ENCODE measurements at regions not wholly inside any gene's neighbourhood (a gene's known extent, or its start where the extent isn't known, plus 50 kb on each side); places are given as distances from the start of the nearest gene placed in this dataset.
"Not testable (repeated sequence)": the region's sequence is repeated elsewhere in the genome, so short reads cannot be mapped to it uniquely, and the experiment has no call there.

GRCh38 chr5:34096033-34096432 is 53.0 kb upstream of the C1QTNF3 start:
- H3K4me3 ChIP-seq (ENCODE audit: low read depth in 1 of 2, low read length in 2 of 2); H3K36me3 ChIP-seq (ENCODE audit: control insufficient read depth in 1 of 2, insufficient read depth in 2 of 2, low read length in 2 of 2); H3K4me1 ChIP-seq (ENCODE audit: control insufficient read depth in 1 of 2, insufficient read depth in 2 of 2, low read length in 2 of 2); H3K9me3 ChIP-seq (ENCODE audit: control insufficient read depth in 1 of 2, low read length in 2 of 2); H3K27ac ChIP-seq (ENCODE audit: low read length); H3K27me3 ChIP-seq (ENCODE audit: low read depth, low read length): not testable (repeated sequence)

GRCh38 chr5:34099891-34100290 is 56.9 kb upstream of the C1QTNF3 start:
- H3K4me1 ChIP-seq (ENCODE audit: control insufficient read depth in 1 of 2, insufficient read depth in 2 of 2, low read length in 2 of 2); H3K36me3 ChIP-seq (ENCODE audit: control insufficient read depth in 1 of 2, insufficient read depth in 2 of 2, low read length in 2 of 2); H3K4me3 ChIP-seq (ENCODE audit: low read depth in 1 of 2, low read length in 2 of 2); H3K27me3 ChIP-seq (ENCODE audit: low read depth, low read length); H3K27ac ChIP-seq (ENCODE audit: low read length); H3K9me3 ChIP-seq (ENCODE audit: control insufficient read depth in 1 of 2, low read length in 2 of 2): not testable (repeated sequence)

DNA sequence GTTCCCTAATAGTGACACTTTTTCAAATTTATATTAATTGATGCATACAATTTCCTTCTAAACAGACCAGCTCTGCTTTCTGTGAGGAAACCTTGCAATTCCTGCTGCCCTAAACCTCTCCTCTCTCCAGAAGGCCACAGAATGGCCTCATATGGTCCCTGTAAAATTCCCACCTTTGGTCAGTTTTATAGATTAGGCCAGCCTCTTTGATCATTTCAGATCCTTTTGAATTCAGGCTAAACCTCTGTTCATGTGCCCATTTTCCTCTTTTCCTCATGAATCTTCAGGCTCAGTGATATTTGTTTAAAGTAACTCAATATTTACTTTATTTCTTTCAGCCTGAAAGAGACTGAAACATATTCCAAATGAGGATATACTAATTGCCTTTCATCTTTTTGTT is 58.6 kb upstream of the C1QTNF3 start:
- not testable (repeated sequence) for H3K4me1 ChIP-seq (ENCODE audit: control insufficient read depth in 1 of 2, insufficient read depth in 2 of 2, low read length in 2 of 2); H3K4me3 ChIP-seq (ENCODE audit: low read depth in 1 of 2, low read length in 2 of 2); H3K27ac ChIP-seq (ENCODE audit: low read length); H3K9me3 ChIP-seq (ENCODE audit: control insufficient read depth in 1 of 2, low read length in 2 of 2); H3K27me3 ChIP-seq (ENCODE audit: low read depth, low read length); H3K36me3 ChIP-seq (ENCODE audit: control insufficient read depth in 1 of 2, insufficient read depth in 2 of 2, low read length in 2 of 2)

DNA sequence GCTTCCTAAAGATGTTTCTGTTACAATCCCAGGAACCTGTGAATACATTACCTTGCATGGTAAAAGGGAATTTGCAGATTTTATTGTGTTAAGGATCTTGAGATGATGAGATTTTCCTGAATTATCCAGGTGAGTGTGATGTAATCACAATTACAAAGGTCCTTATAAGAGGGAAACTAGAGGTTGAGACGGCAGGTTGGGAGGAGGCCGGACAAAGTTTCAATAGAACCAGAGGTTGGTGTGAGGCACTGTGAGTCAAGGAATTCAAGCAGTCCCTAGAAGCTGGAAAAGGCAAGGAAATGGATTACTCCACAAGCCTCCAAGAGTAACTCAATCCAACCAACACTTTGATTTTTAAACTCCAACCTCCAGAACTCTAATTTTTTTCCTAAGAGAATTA is 65.9 kb upstream of the C1QTNF3 start:
- H3K4me1 ChIP-seq (ENCODE audit: control insufficient read depth in 1 of 2, insufficient read depth in 2 of 2, low read length in 2 of 2); H3K27me3 ChIP-seq (ENCODE audit: low read depth, low read length); H3K4me3 ChIP-seq (ENCODE audit: low read depth in 1 of 2, low read length in 2 of 2); H3K9me3 ChIP-seq (ENCODE audit: control insufficient read depth in 1 of 2, low read length in 2 of 2); H3K27ac ChIP-seq (ENCODE audit: low read length); H3K36me3 ChIP-seq (ENCODE audit: control insufficient read depth in 1 of 2, insufficient read depth in 2 of 2, low read length in 2 of 2): not testable (repeated sequence)

DNA sequence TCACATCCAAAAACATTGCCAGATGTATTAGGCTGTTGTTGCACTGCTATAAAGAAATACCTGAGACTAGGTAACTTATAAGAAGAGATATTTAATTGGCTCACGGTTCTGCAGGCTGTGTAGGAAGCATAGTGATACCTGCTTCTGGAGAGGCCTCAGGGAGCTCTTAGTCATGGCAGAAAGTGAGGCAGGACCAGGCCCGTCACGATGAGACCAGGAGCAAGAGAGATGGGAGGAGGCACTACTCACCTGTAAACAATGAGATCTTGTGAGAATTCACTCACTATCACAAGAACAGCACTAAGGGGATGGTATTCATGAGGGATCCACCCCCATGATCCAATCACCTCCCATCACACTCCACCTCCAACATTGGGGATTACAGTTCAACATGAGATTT is 81.3 kb upstream of the C1QTNF3 start:
- H3K27ac ChIP-seq (ENCODE audit: low read length); H3K4me1 ChIP-seq (ENCODE audit: control insufficient read depth in 1 of 2, insufficient read depth in 2 of 2, low read length in 2 of 2); H3K27me3 ChIP-seq (ENCODE audit: low read depth, low read length); H3K9me3 ChIP-seq (ENCODE audit: control insufficient read depth in 1 of 2, low read length in 2 of 2); H3K36me3 ChIP-seq (ENCODE audit: control insufficient read depth in 1 of 2, insufficient read depth in 2 of 2, low read length in 2 of 2); H3K4me3 ChIP-seq (ENCODE audit: low read depth in 1 of 2, low read length in 2 of 2): not testable (repeated sequence)

DNA sequence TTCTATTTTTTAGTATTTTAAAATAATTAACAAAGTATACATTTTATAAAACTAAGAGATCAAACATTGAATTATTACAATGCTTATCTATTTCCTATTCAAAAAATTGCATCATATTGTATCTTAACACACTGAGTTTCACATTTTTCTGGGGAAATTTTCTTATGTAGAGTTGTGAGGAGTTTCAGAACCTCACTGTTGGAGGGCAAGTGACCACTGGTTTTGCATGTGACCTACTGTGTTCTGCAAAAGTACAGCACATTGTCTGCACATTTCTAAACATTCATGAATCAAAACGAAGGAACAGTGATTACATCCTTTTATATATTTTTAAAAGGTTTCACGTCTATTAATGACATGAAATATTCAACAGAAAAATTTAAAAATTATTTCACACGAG is 82.3 kb upstream of the C1QTNF3 start:
- not testable (repeated sequence) for H3K4me3 ChIP-seq (ENCODE audit: low read depth in 1 of 2, low read length in 2 of 2); H3K4me1 ChIP-seq (ENCODE audit: control insufficient read depth in 1 of 2, insufficient read depth in 2 of 2, low read length in 2 of 2); H3K9me3 ChIP-seq (ENCODE audit: control insufficient read depth in 1 of 2, low read length in 2 of 2); H3K27ac ChIP-seq (ENCODE audit: low read length); H3K36me3 ChIP-seq (ENCODE audit: control insufficient read depth in 1 of 2, insufficient read depth in 2 of 2, low read length in 2 of 2); H3K27me3 ChIP-seq (ENCODE audit: low read depth, low read length)

- H3K36me3 ChIP-seq (ENCODE audit: control insufficient read depth in 1 of 2, insufficient read depth in 2 of 2, low read length in 2 of 2); H3K4me1 ChIP-seq (ENCODE audit: control insufficient read depth in 1 of 2, insufficient read depth in 2 of 2, low read length in 2 of 2); H3K4me3 ChIP-seq (ENCODE audit: low read depth in 1 of 2, low read length in 2 of 2); H3K27me3 ChIP-seq (ENCODE audit: low read depth, low read length); H3K9me3 ChIP-seq (ENCODE audit: control insufficient read depth in 1 of 2, low read length in 2 of 2); H3K27ac ChIP-seq (ENCODE audit: low read length): not testable (repeated sequence)
These were observed 83.7 kb upstream of the C1QTNF3 start for GRCh38 chr5:34126741-34127140.

DNA sequence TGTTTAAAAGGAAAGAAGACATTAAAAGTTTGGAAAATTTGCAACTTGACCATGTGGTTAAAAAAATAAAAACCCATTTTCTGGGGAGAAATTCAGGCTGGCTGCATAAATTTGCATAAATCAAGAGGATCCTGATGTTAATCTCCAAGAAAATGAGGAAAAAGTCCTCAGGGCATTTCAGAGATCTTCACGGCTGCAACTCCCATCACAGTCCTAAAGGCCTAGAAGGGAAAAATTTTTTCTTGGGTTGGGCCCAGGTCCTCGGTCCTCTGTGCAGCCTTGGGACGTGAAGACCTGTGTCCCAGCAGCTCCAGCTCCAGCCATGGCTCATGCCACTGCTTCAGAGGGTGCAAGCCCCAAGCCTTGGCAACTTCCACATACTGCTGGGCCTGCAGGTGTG is 84.8 kb upstream of the C1QTNF3 start:
- H3K4me1 ChIP-seq (ENCODE audit: control insufficient read depth in 1 of 2, insufficient read depth in 2 of 2, low read length in 2 of 2); H3K4me3 ChIP-seq (ENCODE audit: low read depth in 1 of 2, low read length in 2 of 2); H3K9me3 ChIP-seq (ENCODE audit: control insufficient read depth in 1 of 2, low read length in 2 of 2); H3K27ac ChIP-seq (ENCODE audit: low read length); H3K36me3 ChIP-seq (ENCODE audit: control insufficient read depth in 1 of 2, insufficient read depth in 2 of 2, low read length in 2 of 2); H3K27me3 ChIP-seq (ENCODE audit: low read depth, low read length): not testable (repeated sequence)

DNA sequence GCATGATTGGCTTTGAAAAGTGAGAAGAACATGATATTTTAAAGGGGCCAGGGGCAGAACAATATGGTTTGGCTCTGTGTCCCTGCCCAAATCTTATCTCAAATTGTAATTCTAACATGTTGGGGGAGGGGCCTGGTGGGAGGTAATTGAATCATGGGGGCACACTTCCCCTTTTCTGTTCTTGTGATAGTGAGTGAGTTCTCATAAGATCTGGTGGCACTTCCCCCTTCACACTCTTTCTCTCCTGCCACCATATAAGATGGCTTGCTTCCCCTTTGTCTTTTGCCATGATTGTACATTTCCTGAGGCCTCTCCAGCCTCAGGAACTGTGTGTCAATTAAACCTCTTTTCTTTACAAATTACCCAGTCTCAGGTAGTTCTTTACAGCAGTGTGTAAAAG is 85.9 kb upstream of the C1QTNF3 start:
- not testable (repeated sequence) for H3K36me3 ChIP-seq (ENCODE audit: control insufficient read depth in 1 of 2, insufficient read depth in 2 of 2, low read length in 2 of 2); H3K9me3 ChIP-seq (ENCODE audit: control insufficient read depth in 1 of 2, low read length in 2 of 2); H3K4me1 ChIP-seq (ENCODE audit: control insufficient read depth in 1 of 2, insufficient read depth in 2 of 2, low read length in 2 of 2); H3K27ac ChIP-seq (ENCODE audit: low read length); H3K27me3 ChIP-seq (ENCODE audit: low read depth, low read length); H3K4me3 ChIP-seq (ENCODE audit: low read depth in 1 of 2, low read length in 2 of 2)

DNA sequence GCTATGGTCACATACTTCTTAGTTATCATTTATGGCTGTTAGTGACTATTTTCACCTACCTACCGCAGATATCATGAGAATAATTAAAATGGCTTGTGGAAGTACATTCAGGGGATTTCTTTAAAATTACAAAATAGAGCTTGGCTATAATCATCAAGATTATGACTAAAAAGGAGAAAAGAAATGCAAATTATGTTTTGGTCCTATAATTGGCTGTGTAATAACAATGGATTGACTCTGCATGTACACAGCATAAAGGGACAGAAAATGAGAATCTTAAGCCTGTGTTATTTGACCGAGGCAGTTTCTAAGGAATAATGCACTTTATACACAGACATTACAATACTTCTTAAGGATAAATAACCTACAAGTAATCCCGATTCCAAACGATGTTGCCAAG is 112.0 kb upstream of the C1QTNF3 start:
- not testable (repeated sequence) for H3K27me3 ChIP-seq (ENCODE audit: low read depth, low read length); H3K4me1 ChIP-seq (ENCODE audit: control insufficient read depth in 1 of 2, insufficient read depth in 2 of 2, low read length in 2 of 2); H3K27ac ChIP-seq (ENCODE audit: low read length); H3K4me3 ChIP-seq (ENCODE audit: low read depth in 1 of 2, low read length in 2 of 2); H3K36me3 ChIP-seq (ENCODE audit: control insufficient read depth in 1 of 2, insufficient read depth in 2 of 2, low read length in 2 of 2); H3K9me3 ChIP-seq (ENCODE audit: control insufficient read depth in 1 of 2, low read length in 2 of 2)

- H3K36me3 ChIP-seq (ENCODE audit: control insufficient read depth in 1 of 2, insufficient read depth in 2 of 2, low read length in 2 of 2); H3K27me3 ChIP-seq (ENCODE audit: low read depth, low read length); H3K4me3 ChIP-seq (ENCODE audit: low read depth in 1 of 2, low read length in 2 of 2); H3K27ac ChIP-seq (ENCODE audit: low read length); H3K4me1 ChIP-seq (ENCODE audit: control insufficient read depth in 1 of 2, insufficient read depth in 2 of 2, low read length in 2 of 2); H3K9me3 ChIP-seq (ENCODE audit: control insufficient read depth in 1 of 2, low read length in 2 of 2): not testable (repeated sequence)
These were observed 113.8 kb upstream of the C1QTNF3 start for GRCh38 chr5:34156703-34157414.

GRCh38 chr5:34160904-34161303 is 117.9 kb upstream of the C1QTNF3 start:
- H3K36me3 ChIP-seq (ENCODE audit: control insufficient read depth in 1 of 2, insufficient read depth in 2 of 2, low read length in 2 of 2); H3K27me3 ChIP-seq (ENCODE audit: low read depth, low read length); H3K9me3 ChIP-seq (ENCODE audit: control insufficient read depth in 1 of 2, low read length in 2 of 2); H3K4me3 ChIP-seq (ENCODE audit: low read depth in 1 of 2, low read length in 2 of 2); H3K27ac ChIP-seq (ENCODE audit: low read length); H3K4me1 ChIP-seq (ENCODE audit: control insufficient read depth in 1 of 2, insufficient read depth in 2 of 2, low read length in 2 of 2): not testable (repeated sequence)
